HEK293 (cell line): ENCODE measurements at regions not wholly inside any gene's neighbourhood (a gene's known extent, or its start where the extent isn't known, plus 50 kb on each side); places are given as distances from the start of the nearest gene placed in this dataset.

Experiments used
- CTCF ChIA-PET: fragments of 350-600 bp; formaldehyde crosslinking; extraction: SDS; loops from one replicate; lab custom pipeline; 2021; ENCODE audit warnings: antibody characterized with exemption; lab: Yijun Ruan, JAX
- POLR2A ChIA-PET: fragments of 300-600 bp; formaldehyde crosslinking; extraction: SDS; loops from one replicate; lab custom pipeline; 2020; ENCODE audit warnings: antibody characterized with exemption, inconsistent platforms; lab: Yijun Ruan, JAX
- H3K27ac ChIP-seq: fragments of 200-500 bp; sonication (Bioruptor generic); 2 replicates; pipeline ENCODE4 v1.5.1; 2014; ENCODE audit warnings: low read depth, low read length, control low read depth, inconsistent platforms; ENCODE audit errors: extremely low read depth
- H3K36me3 ChIP-seq, 2 experiments: fragments of 200-500 bp in 1 of 2; sonication (Bioruptor generic) in 1 of 2; 1 replicate in 1 of 2; 2 replicates in 1 of 2; pipeline ENCODE4 v1.5.1; 2014 to 2017; ENCODE audit warnings: inconsistent platforms in 2 of 2, low read length in 2 of 2; ENCODE audit not compliant: control insufficient read depth in 2 of 2, insufficient read depth in 1 of 2
- H3K4me1 ChIP-seq: fragments of 200-500 bp; sonication (Bioruptor generic); 2 replicates; pipeline ENCODE4 v1.5.1; 2014; ENCODE audit warnings: mild to moderate bottlenecking, low read length, inconsistent platforms; ENCODE audit not compliant: control insufficient read depth, insufficient read depth
- H3K4me3 ChIP-seq: 2 replicates; pipeline ENCODE4 v1.5.1; 2011; ENCODE audit warnings: low read depth, mild to moderate bottlenecking, control low read depth, low read length, moderate library complexity
- H3K9me3 ChIP-seq: fragments of 200-500 bp; sonication (Bioruptor generic); 2 replicates; pipeline ENCODE4 v1.5.1; 2014; ENCODE audit warnings: low read depth, low read length, inconsistent platforms; ENCODE audit not compliant: control insufficient read depth, insufficient read depth
- HOXD13 ChIP-seq: sonication (generic); formaldehyde crosslinking; IDR thresholded peaks from 2 replicates; pipeline ENCODE4 v1.8.0; 2022; ENCODE audit warnings: missing genetic modification reagents, borderline replicate concordance
- ZBTB20 ChIP-seq: fragments of 450-650 bp; formaldehyde crosslinking; IDR thresholded peaks from 2 replicates; pipeline ENCODE4 v1.5.1; 2016; ENCODE audit warnings: missing biosample characterization, missing genetic modification characterization
- ZBTB7A ChIP-seq: fragments of 450-650 bp; formaldehyde crosslinking; IDR thresholded peaks from 2 replicates; pipeline ENCODE4 v1.5.1; 2016; ENCODE audit warnings: low read depth, missing biosample characterization, missing genetic modification characterization
- ZBTB8A ChIP-seq: fragments of 450-650 bp; formaldehyde crosslinking; IDR thresholded peaks from 2 replicates; pipeline ENCODE4 v1.5.1; 2016; ENCODE audit warnings: missing biosample characterization, missing genetic modification characterization
- ZNF114 ChIP-seq: fragments of 450-650 bp; formaldehyde crosslinking; IDR thresholded peaks from 2 replicates; pipeline ENCODE4 v1.5.0; 2017; ENCODE audit warnings: missing biosample characterization, missing genetic modification characterization
- ZNF146 ChIP-seq: fragments of 450-650 bp; formaldehyde crosslinking; IDR thresholded peaks from 2 replicates; pipeline ENCODE4 v1.5.1; 2016; ENCODE audit warnings: missing biosample characterization, missing genetic modification characterization
- ZNF184 ChIP-seq: fragments of 450-650 bp; IDR thresholded peaks from 2 replicates; pipeline ENCODE4 v1.5.1; 2018; ENCODE audit warnings: missing biosample characterization, mild to moderate bottlenecking, missing genetic modification characterization
- ZNF19 ChIP-seq: fragments of 450-650 bp; formaldehyde crosslinking; IDR thresholded peaks from 2 replicates; pipeline ENCODE4; 2016; ENCODE audit warnings: missing biosample characterization, missing genetic modification characterization, low read depth
- ZNF202 ChIP-seq: fragments of 450-650 bp; formaldehyde crosslinking; IDR thresholded peaks from 2 replicates; pipeline ENCODE4 v1.5.1; 2016; ENCODE audit warnings: missing biosample characterization, missing genetic modification characterization, borderline replicate concordance
- ZNF221 ChIP-seq: fragments of 450-650 bp; formaldehyde crosslinking; IDR thresholded peaks from 2 replicates; pipeline ENCODE4 v1.5.1; 2017; ENCODE audit warnings: missing biosample characterization, missing genetic modification characterization, borderline replicate concordance
- ZNF266 ChIP-seq: fragments of 450-650 bp; formaldehyde crosslinking; IDR thresholded peaks from 2 replicates; pipeline ENCODE4 v1.5.1; 2016; ENCODE audit warnings: missing biosample characterization, missing genetic modification characterization, low read depth
- ZNF426 ChIP-seq: fragments of 450-650 bp; formaldehyde crosslinking; IDR thresholded peaks from 2 replicates; pipeline ENCODE4 v1.5.1; 2017; ENCODE audit warnings: missing biosample characterization, missing genetic modification characterization, mild to moderate bottlenecking, inconsistent platforms, moderate library complexity
- ZNF473 ChIP-seq: fragments of 450-650 bp; formaldehyde crosslinking; IDR thresholded peaks from 2 replicates; pipeline ENCODE4 v1.5.1; 2017; ENCODE audit warnings: missing biosample characterization, missing genetic modification characterization
- ZNF544 ChIP-seq: fragments of 450-650 bp; formaldehyde crosslinking; IDR thresholded peaks from 2 replicates; pipeline ENCODE4 v1.5.0; 2017; ENCODE audit warnings: missing biosample characterization, missing genetic modification characterization
- ZNF658 ChIP-seq: fragments of 450-650 bp; formaldehyde crosslinking; IDR thresholded peaks from 2 replicates; pipeline ENCODE4; 2016; ENCODE audit warnings: missing biosample characterization, missing genetic modification characterization
- ZNF660 ChIP-seq: fragments of 450-650 bp; IDR thresholded peaks from 2 replicates; pipeline ENCODE4 v1.5.1; 2018; ENCODE audit warnings: missing biosample characterization, mild to moderate bottlenecking, missing genetic modification characterization
- ZNF76 ChIP-seq: fragments of 450-650 bp; formaldehyde crosslinking; IDR thresholded peaks from 2 replicates; pipeline ENCODE4; 2016; ENCODE audit warnings: low read depth, missing biosample characterization, missing genetic modification characterization, borderline replicate concordance
- ZNF776 ChIP-seq: fragments of 450-650 bp; formaldehyde crosslinking; IDR thresholded peaks from 2 replicates; pipeline ENCODE4 v1.5.0; 2017; ENCODE audit warnings: missing biosample characterization, missing genetic modification characterization, borderline replicate concordance
- ZSCAN23 ChIP-seq: fragments of 450-650 bp; formaldehyde crosslinking; IDR thresholded peaks from 2 replicates; pipeline ENCODE4 v1.5.1; 2016; ENCODE audit warnings: missing biosample characterization, missing genetic modification characterization
- ZSCAN30 ChIP-seq: fragments of 450-650 bp; IDR thresholded peaks from 2 replicates; pipeline ENCODE4 v1.5.1; 2018; ENCODE audit warnings: missing biosample characterization, mild to moderate bottlenecking, missing genetic modification characterization, moderate library complexity
- ZXDB ChIP-seq: fragments of 450-650 bp; formaldehyde crosslinking; IDR thresholded peaks from 2 replicates; pipeline ENCODE4 v1.5.1; 2016; ENCODE audit warnings: missing biosample characterization, missing genetic modification characterization
- TF ChIP-seq, protein P1 (sequence below): fragments of 450-650 bp; formaldehyde crosslinking; IDR thresholded peaks from 2 replicates; pipeline ENCODE4 v1.5.1; 2016; ENCODE audit warnings: missing biosample characterization, missing genetic modification characterization
- TF ChIP-seq, protein P2 (sequence below): fragments of 450-650 bp; formaldehyde crosslinking; IDR thresholded peaks from 2 replicates; pipeline ENCODE4 v1.5.1; 2016; ENCODE audit warnings: missing biosample characterization, missing genetic modification characterization

GRCh38 chr10:17536221-17536620 lies 81.0 kb downstream of the HACD1 start:
- ChIA-PET CTCF (no interaction called here), POLR2A (no interaction called here)
- Histone ChIP-seq H3K4me3 (no peak overlapping the region), H3K27ac (no peak overlapping the region), H3K4me1 (no peaks in the 10 kb centered on the region), H3K9me3 (no peaks in the 10 kb centered on the region), H3K36me3 (no peaks in the 10 kb centered on the region)
- TF ChIP-seq HOXD13 (no peak), ZNF266 (tag by site-specific recombination) (no peak), ZNF544 (no peak), ZNF19 (no peak), ZBTB7A (tag by site-specific recombination) (no peak), ZNF184 (tag by site-specific recombination) (no peak), ZNF426 (tag by site-specific recombination) (no peak), ZNF776 (tag by site-specific recombination) (no peak), ZNF660 (no peak), ZNF221 (tag by site-specific recombination) (no peak), ZNF658 (no peak), ZXDB (tag by site-specific recombination) (no peak)
- TF ChIP-seq, protein P1, sequence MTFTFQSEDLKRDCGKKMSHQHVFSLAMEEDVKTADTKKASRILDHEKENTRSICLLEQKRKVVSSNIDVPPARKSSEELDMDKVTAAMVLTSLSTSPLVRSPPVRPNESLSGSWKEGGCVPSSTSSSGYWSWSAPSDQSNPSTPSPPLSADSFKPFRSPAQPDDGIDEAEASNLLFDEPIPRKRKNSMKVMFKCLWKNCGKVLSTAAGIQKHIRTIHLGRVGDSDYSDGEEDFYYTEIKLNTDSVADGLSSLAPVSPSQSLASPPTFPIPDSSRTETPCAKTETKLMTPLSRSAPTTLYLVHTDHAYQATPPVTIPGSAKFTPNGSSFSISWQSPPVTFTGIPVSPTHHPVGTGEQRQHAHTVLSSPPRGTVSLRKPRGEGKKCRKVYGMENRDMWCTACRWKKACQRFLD (tag by site-specific recombination) = no peak
- TF ChIP-seq, protein P2, sequence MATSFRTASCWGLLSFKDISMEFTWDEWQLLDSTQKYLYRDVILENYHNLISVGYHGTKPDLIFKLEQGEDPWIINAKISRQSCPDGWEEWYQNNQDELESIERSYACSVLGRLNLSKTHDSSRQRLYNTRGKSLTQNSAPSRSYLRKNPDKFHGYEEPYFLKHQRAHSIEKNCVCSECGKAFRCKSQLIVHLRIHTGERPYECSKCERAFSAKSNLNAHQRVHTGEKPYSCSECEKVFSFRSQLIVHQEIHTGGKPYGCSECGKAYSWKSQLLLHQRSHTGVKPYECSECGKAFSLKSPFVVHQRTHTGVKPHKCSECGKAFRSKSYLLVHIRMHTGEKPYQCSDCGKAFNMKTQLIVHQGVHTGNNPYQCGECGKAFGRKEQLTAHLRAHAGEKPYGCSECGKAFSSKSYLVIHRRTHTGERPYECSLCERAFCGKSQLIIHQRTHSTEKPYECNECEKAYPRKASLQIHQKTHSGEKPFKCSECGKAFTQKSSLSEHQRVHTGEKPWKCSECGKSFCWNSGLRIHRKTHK (tag by site-specific recombination) = no peak

- TF ChIP-seq ZSCAN30 (tag by site-specific recombination) (no peak), ZBTB20 (no peak), ZNF146 (tag by site-specific recombination) (no peak), ZNF202 (tag by site-specific recombination) (no peak), ZNF114 (tag by site-specific recombination) (no peak), ZNF473 (no peak), ZSCAN23 (no peak), ZBTB8A (no peak), ZNF76 (no peak)
- TF ChIP-seq, protein P2 (tag by site-specific recombination) = no peak
- POLR2A ChIA-PET = no interaction called here
- no peak overlapping the region for H3K4me3 ChIP-seq
- no peaks in the 10 kb centered on the region for H3K4me1 ChIP-seq
- CTCF ChIA-PET = no interaction called here
- no peaks in the 10 kb centered on the region for H3K36me3 ChIP-seq
- no peaks in the 10 kb centered on the region for H3K9me3 ChIP-seq
- H3K27ac ChIP-seq = no peak overlapping the region
These were observed 79.3 kb upstream of the ST8SIA6 start for GRCh38 chr10:17533731-17534130.
